ENCODE measurements at regions not wholly inside any gene's neighbourhood (a gene's known extent, or its start where the extent isn't known, plus 50 kb on each side); places are given as distances from the start of the nearest gene placed in this dataset.

GRCh38 chr3:191119415-191120295 lies 79.4 kb upstream of the OSTN start:
- TF ChIP-seq CTCF (IDR thresholded peaks at IDR 0.05) (no peak), EZH2 (IDR thresholded peaks at IDR 0.05; ENCODE audit: borderline replicate concordance, insufficient read depth, low read depth, low read length, poor library complexity, severe bottlenecking) (no peak)

All from B cell (primary cell).